ENCODE measurements at regions not wholly inside any gene's neighbourhood (a gene's known extent, or its start where the extent isn't known, plus 50 kb on each side); places are given as distances from the start of the nearest gene placed in this dataset.
"Not testable (repeated sequence)": the region's sequence is repeated elsewhere in the genome, so short reads cannot be mapped to it uniquely, and the experiment has no call there.

DNA sequence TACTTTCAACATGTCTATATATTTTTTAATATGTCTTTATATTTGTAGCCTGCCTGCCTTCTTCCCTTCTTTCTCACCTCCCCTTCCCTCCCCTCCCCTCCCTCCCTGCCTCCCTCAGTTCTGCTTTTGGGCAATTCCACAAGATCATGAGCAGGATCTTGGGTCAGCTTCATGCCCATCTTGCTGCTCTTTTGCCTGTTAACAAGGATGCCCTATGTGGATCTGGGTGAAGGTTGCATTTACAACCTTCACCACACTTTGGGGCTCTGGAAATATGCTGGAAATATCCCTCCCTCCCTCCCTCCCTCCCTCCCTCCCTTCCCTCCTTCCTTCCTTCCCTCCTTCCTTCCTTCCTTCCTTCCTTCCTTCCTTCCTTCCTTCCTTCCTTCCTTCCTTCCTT is 334.1 kb upstream of the FAM98A start:
- peaks cover 3% of the 10 kb centered on the region for H3K9me3 Mint-ChIP-seq
- H3K27me3 Mint-ChIP-seq (ENCODE audit: low read depth): no peaks in the 10 kb centered on the region
- H3K4me1 Mint-ChIP-seq (ENCODE audit: low read depth): no peaks in the 10 kb centered on the region
- DNase-seq (no peak), ATAC-seq (no peak)
- H3K36me3 Mint-ChIP-seq (ENCODE audit: insufficient read depth): no peaks in the 10 kb centered on the region
- H3K4me3 Mint-ChIP-seq: no peak overlapping the region

DNA sequence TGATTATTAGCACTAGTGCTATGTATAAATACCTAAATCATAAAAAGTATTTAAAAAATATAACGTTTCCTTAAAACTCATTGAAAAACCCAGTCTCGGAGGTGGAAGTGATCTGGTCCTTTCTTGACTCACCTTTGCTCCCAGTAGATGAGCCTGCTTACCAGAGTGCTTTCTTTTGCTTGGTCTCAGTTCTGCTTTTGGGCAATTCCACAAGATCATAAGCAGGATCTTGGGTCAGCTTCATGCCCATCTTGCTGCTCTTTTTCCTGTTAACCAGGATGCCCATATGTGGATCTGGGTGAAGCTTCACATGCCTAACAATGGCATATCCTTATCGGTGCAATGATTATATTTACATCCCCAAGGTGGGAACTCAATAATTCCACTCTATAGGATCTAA is 332.1 kb upstream of the FAM98A start:
- Mint-ChIP-seq H3K4me1 (ENCODE audit: low read depth) (no peaks in the 10 kb centered on the region), H3K27me3 (ENCODE audit: low read depth) (peaks cover 2% of the 10 kb centered on the region), H3K4me3 (no peak overlapping the region)

DNA sequence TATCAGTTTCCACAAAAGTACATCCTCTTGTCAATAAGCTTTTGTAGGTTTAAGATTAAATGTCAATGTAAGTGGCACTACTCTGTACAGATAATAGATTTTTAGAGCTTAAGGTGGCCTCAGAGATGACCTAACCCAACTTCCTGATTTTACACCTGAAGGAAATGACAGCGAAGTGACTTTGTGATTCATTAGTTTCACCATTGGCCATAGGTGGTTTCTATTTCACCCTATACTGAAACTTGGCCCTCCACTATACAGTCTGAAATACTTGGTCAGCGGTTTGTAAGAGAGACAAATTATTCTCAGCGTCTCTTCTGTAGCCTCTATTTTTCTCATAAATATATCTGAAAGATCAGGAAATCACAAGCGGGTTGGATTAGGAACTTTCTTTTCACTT is 330.4 kb upstream of the FAM98A start:
- no peaks in the 10 kb centered on the region for H3K36me3 Mint-ChIP-seq (ENCODE audit: insufficient read depth)
- peaks cover 3% of the 10 kb centered on the region for H3K9me3 Mint-ChIP-seq
- H3K4me3 Mint-ChIP-seq: no peak overlapping the region
- ATAC-seq (no peak), DNase-seq (no peak)
- no peaks in the 10 kb centered on the region for H3K4me1 Mint-ChIP-seq (ENCODE audit: low read depth)
- peaks cover 2% of the 10 kb centered on the region for H3K27me3 Mint-ChIP-seq (ENCODE audit: low read depth)

More for the DNA sequence above, 332.1 kb upstream of the FAM98A start:
- ATAC-seq (no peak), DNase-seq (no peak)
- H3K36me3 Mint-ChIP-seq (ENCODE audit: insufficient read depth): no peaks in the 10 kb centered on the region
- H3K9me3 Mint-ChIP-seq: peaks cover 3% of the 10 kb centered on the region

DNA sequence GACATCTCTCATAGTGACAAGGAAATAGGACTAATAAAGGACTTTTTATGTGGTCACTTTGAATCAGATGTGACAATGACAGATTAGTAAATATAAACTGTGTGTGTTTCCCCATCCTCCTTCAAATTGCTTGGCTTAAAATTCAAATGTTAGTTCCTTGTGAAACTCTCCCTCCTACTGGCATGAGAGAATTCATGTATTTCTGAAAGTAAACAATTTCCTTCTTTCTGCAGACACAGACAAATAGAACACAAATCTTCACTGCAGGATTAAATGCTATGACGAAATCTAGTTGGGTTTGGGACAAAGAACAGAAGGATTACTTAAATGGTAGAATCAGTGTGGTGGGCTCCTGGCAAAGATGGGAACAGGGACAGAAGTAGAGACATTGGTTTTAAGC is 328.7 kb upstream of the FAM98A start:
- H3K27me3 Mint-ChIP-seq (ENCODE audit: low read depth): peaks cover 2% of the 10 kb centered on the region
- no peak overlapping the region for H3K4me3 Mint-ChIP-seq
- no peaks in the 10 kb centered on the region for H3K36me3 Mint-ChIP-seq (ENCODE audit: insufficient read depth)
- peaks cover 3% of the 10 kb centered on the region for H3K9me3 Mint-ChIP-seq
- no peak for ATAC-seq
- DNase-seq: no peak
- H3K4me1 Mint-ChIP-seq (ENCODE audit: low read depth): no peaks in the 10 kb centered on the region

DNA sequence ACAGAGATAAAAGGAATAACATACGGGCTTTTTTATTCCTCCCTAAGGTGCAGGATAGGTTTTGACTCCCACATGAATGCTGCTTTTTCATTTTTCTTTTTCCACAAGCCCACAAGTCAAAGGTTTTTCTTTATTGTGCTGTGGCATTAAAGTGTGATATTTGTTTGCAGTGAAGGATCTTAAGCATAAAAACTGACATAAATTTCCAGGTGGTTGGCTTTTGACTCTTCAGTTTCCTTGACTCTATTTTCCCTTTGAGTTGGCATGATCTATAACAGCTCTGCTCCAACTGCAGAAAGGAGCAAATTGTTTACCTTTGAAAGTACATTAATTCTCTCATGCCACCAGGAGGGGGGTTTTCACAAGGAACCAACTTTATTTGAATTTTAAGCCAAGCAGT is 326.2 kb upstream of the FAM98A start:
- ATAC-seq (no peak), DNase-seq (no peak)
- H3K4me3 Mint-ChIP-seq: no peak overlapping the region
- H3K36me3 Mint-ChIP-seq (ENCODE audit: insufficient read depth): no peaks in the 10 kb centered on the region
- H3K27me3 Mint-ChIP-seq (ENCODE audit: low read depth): peaks cover 2% of the 10 kb centered on the region
- peaks cover 1% of the 10 kb centered on the region for H3K9me3 Mint-ChIP-seq
- no peaks in the 10 kb centered on the region for H3K4me1 Mint-ChIP-seq (ENCODE audit: low read depth)

DNA sequence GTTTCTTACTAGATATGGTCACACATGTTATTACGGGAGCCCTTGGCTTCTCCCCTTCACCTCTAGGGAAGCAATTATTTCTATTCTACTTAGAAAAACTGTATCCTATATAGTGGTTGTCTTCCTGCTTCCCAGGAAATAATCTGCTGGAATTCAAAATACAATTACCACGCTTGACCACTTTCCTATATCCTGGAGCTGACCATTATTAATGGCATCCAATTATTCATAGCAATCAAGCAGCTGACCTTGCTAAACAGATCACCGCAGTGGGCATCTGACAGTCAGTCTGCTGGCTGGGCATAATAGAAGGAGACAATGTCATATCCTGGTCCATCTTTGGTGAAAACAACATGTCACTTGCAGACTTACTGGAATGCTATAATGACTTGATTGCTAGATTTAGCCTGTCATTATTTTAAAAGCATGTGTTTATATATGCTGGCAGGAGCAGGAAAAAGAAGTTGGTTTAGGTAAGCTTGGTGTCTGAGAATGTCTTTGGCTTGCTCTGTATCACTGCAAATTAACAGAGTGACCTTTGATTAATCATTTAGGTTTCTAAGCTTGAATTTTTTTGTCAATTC is 325.6 kb upstream of the FAM98A start:
- no peak for ATAC-seq
- Mint-ChIP-seq H3K4me1 (ENCODE audit: low read depth) (no peaks in the 10 kb centered on the region), H3K4me3 (no peak overlapping the region), H3K36me3 (ENCODE audit: insufficient read depth) (no peaks in the 10 kb centered on the region), H3K27me3 (ENCODE audit: low read depth) (peaks cover 2% of the 10 kb centered on the region), H3K9me3 (no peaks in the 10 kb centered on the region)
- no peak for DNase-seq

DNA sequence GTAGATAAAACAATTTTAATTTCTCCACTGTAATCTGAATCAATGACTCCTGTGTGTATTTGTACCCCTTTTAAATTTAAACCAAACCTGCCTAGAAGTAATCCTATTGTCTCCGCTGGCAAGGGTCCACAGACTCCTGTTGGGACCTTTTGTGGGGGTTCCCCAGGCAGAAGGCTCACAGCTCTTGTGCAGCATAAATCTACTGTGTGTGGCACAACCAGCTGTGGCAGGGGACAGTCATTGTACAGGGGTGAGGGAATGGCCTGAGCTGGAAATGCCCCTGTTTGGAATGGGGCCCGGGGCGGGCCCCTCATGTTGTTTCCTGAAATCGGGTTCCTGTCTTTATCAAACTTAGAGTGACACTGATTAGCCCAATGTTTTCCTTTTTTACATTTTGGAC is 318.2 kb upstream of the FAM98A start:
- H3K4me3 Mint-ChIP-seq: no peak overlapping the region
- ATAC-seq: no peak
- H3K36me3 Mint-ChIP-seq (ENCODE audit: insufficient read depth): no peaks in the 10 kb centered on the region
- H3K4me1 Mint-ChIP-seq (ENCODE audit: low read depth): no peaks in the 10 kb centered on the region
- H3K27me3 Mint-ChIP-seq (ENCODE audit: low read depth): no peaks in the 10 kb centered on the region
- peaks cover 10% of the 10 kb centered on the region for H3K9me3 Mint-ChIP-seq
- no peak for DNase-seq

DNA sequence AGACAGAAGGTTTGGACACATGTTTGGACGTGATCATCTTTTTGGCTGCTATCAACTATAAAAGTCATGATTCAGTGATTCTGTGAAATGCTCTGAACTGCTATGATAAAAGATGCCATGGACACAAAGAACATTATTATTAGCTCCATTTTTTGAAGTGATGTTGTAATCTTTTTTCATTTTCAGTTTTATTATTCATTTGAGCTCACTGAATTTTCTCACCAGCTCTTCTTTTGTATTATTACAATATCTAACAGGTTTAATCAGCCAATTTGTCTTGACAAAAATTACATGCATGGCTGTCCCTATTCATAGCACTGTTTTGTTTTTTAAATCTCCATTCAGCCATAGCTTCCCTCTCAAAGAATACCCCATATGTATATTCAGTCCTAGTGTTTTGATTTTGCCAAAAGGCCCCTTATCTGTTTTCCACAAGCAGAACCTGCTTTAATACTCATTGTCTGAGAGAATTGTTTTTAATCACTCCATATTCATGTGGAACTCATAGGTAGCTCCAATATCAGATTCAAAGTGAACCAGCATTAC is 314.0 kb upstream of the FAM98A start:
- Mint-ChIP-seq H3K4me1 (ENCODE audit: low read depth) (no peaks in the 10 kb centered on the region), H3K36me3 (ENCODE audit: insufficient read depth) (no peaks in the 10 kb centered on the region), H3K4me3 (no peak overlapping the region), H3K27me3 (ENCODE audit: low read depth) (no peaks in the 10 kb centered on the region), H3K9me3 (peaks cover 10% of the 10 kb centered on the region)
- DNase-seq (no peak), ATAC-seq (no peak)

DNA sequence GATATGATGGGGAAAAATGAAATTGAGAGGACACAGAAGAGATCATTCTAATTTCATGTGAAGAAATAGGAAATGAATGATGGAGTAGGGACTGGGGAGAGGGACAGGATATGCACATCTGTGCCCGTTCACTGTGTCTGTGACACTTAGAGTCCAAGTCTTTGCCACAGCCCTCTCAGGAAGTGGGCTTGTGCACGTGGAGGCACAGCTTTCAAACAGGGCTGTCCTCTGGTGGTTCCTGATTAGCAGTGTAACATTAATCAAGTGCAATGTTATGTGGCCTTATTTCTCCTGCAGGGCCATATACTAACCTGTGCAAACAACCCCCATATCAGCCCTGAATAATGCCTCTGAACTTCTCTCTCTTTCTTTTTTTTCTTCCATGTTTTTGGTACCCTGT is 312.2 kb upstream of the FAM98A start:
- ATAC-seq (no peak), DNase-seq (no peak)
- no peaks in the 10 kb centered on the region for H3K27me3 Mint-ChIP-seq (ENCODE audit: low read depth)
- H3K4me1 Mint-ChIP-seq (ENCODE audit: low read depth): no peaks in the 10 kb centered on the region
- H3K9me3 Mint-ChIP-seq: peaks cover 10% of the 10 kb centered on the region
- no peaks in the 10 kb centered on the region for H3K36me3 Mint-ChIP-seq (ENCODE audit: insufficient read depth)
- H3K4me3 Mint-ChIP-seq: no peak overlapping the region

DNA sequence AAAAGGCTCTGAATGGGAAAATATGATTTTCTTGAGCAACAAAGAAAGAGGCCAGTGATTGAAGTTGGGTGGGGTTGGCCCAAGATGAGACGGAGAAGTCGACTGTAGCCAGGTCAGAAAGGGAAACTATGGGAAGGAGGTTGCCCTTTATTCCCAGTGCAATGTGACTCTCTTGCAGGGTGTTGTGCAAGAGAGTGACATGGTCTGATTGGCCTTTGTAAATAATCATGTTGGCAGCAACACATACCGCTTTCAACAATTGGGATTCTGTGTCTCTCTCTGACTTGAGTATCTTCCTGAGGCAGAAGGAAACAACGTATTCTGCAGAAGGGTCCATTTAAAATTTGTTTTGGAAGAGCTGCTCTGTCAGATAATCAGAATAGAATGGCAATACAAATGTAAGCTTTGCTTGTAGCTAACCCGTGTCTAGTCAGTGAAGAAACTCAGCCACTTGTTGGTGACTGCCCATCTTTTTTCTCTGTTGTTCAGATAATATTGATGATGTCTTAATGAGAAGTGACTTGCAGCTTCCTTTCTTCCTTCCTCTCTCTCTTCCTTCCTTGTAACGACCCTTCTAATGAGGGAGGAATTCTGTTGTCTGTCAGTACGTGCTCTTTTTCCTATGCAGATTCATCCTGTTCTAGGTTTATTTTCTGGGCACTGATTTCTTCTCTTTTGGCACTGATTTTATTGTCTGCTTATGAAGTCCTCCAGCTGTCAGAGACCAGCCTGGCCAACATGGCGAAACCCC is 311.0 kb upstream of the FAM98A start:
- Mint-ChIP-seq H3K9me3 (peaks cover 8% of the 10 kb centered on the region), H3K36me3 (ENCODE audit: insufficient read depth) (no peaks in the 10 kb centered on the region), H3K4me1 (ENCODE audit: low read depth) (no peaks in the 10 kb centered on the region), H3K27me3 (ENCODE audit: low read depth) (no peaks in the 10 kb centered on the region), H3K4me3 (no peak overlapping the region)
- no peak for ATAC-seq
- no peak for DNase-seq

DNA sequence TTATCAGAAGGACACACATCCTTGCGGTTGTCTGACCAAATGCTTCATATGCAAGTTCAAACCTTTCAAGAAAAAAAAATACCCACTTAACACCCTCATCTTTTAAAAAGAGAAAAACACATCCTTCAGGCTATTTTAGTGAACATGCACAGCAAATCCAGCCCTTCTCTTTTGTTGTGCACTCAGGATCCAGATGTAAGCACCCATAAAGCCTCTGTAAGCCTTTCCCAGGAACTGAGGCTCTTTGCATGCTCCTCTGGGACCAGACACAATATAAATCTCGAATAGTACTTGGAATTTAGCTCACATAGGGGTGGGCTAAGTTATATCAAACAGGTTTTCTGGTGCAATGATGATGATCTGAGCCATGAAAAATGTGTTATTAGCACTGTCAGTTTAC is 308.8 kb upstream of the FAM98A start:
- Mint-ChIP-seq H3K36me3 (ENCODE audit: insufficient read depth) (no peaks in the 10 kb centered on the region), H3K4me3 (no peak overlapping the region), H3K9me3 (no peaks in the 10 kb centered on the region), H3K4me1 (ENCODE audit: low read depth) (no peaks in the 10 kb centered on the region), H3K27me3 (ENCODE audit: low read depth) (no peaks in the 10 kb centered on the region)
- ATAC-seq (no peak), DNase-seq (no peak)

DNA sequence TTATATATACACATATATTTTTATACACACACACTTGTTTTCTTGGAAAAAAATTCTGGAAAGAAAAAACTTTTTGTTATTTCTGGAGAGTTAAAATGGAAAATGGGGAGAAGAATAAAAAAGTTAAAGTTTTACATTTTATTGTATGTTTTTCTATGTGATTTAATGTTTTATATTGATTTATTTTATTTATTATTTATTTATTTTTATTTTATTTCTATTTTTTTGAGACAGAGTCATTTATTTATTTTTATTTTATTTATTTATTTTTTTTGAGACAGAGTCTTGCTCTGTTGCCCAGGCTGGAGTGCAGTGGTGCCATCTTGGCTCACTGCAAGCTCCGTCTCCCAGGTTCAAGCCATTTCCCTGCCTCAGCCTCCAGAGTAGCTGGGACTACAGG is 307.0 kb upstream of the FAM98A start:
- ATAC-seq; H3K36me3 Mint-ChIP-seq (ENCODE audit: insufficient read depth); DNase-seq; H3K27me3 Mint-ChIP-seq (ENCODE audit: low read depth); H3K4me3 Mint-ChIP-seq; H3K9me3 Mint-ChIP-seq; H3K4me1 Mint-ChIP-seq (ENCODE audit: low read depth): not testable (repeated sequence)

DNA sequence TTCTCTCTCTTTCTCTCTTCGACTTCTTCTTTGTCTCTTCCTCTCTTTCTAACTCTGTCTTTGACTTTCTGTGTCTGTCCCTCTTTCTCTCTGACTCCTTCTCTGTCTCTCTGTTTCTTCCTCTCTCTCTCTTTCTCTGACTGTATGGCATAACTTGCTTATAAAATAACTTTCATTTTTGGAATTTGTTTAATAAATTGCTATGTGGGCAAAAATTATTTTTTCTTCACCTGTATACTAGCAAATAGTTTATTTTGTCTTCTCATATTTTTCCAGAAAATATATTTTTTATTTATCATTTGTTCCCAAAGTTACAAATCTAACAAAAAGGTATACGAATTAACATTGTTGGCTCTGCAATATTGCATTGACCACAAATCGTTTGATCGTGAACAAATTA is 305.7 kb upstream of the FAM98A start:
- Mint-ChIP-seq H3K27me3 (ENCODE audit: low read depth) (no peaks in the 10 kb centered on the region), H3K4me1 (ENCODE audit: low read depth) (no peaks in the 10 kb centered on the region), H3K9me3 (peaks cover 4% of the 10 kb centered on the region), H3K4me3 (no peak overlapping the region), H3K36me3 (ENCODE audit: insufficient read depth) (no peaks in the 10 kb centered on the region)
- no peak for DNase-seq
- ATAC-seq: no peak

DNA sequence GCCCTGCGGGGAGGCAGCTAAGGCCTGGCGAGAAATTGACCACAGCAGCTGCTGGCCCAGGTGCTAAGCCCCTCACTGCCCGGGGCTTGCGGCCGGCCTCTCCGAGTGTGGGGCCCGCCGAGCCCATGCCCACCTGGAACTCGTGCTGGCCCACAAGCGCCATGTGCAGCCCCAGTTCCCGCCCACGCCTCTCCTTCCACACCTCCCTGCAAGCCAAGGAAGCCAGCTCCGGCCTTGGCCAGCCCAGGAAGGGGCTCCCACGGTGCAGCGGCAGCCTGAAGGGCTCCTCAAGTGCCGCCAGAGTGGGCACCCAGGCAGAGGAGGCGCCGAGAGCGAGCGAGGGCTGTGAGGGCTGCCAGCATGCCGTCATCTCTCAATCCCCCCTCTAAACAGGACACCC is 304.6 kb upstream of the FAM98A start:
- no peaks in the 10 kb centered on the region for H3K4me1 Mint-ChIP-seq (ENCODE audit: low read depth)
- H3K4me3 Mint-ChIP-seq: no peak overlapping the region
- H3K9me3 Mint-ChIP-seq: peaks cover 4% of the 10 kb centered on the region
- no peaks in the 10 kb centered on the region for H3K27me3 Mint-ChIP-seq (ENCODE audit: low read depth)
- no peaks in the 10 kb centered on the region for H3K36me3 Mint-ChIP-seq (ENCODE audit: insufficient read depth)
- DNase-seq (no peak), ATAC-seq (no peak)

DNA sequence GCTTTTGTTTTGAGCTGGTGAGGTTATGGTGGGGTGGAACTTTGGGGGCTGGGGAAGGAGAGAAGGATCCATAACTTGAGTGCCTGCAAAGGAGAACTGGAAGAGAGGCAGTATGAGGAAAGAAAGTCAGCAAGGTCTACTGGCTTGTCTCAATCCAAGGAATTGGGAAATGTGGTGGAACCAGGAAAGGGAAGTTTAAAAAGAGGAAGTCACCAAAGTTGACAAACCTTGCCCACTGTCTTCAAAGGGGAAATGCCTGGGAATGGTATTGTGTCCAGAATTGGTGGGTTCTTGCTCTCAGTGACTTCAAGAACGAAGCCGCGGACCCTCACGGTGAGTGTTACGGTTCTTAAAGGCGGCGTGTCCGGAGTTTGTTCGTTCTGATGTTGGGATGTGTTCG is 304.1 kb upstream of the FAM98A start:
- H3K4me1 Mint-ChIP-seq (ENCODE audit: low read depth): no peaks in the 10 kb centered on the region
- H3K27me3 Mint-ChIP-seq (ENCODE audit: low read depth): no peaks in the 10 kb centered on the region
- ATAC-seq (no peak), DNase-seq (no peak)
- peaks cover 4% of the 10 kb centered on the region for H3K9me3 Mint-ChIP-seq
- H3K4me3 Mint-ChIP-seq: no peak overlapping the region
- no peaks in the 10 kb centered on the region for H3K36me3 Mint-ChIP-seq (ENCODE audit: insufficient read depth)
